LNCAP (cell line): ENCODE measurements at regions not wholly inside any gene's neighbourhood (a gene's known extent, or its start where the extent isn't known, plus 50 kb on each side); places are given as distances from the start of the nearest gene placed in this dataset.

ENCODE experiments used
- CTCF ChIP-seq: fragments of 450-650 bp; IDR thresholded peaks from 2 replicates; pipeline ENCODE4 v1.5.1; 2017; ENCODE audit warnings: mild to moderate bottlenecking

GRCh38 chr10:121113911-121114310 lies 262.7 kb downstream of the WDR11 start:
- TF ChIP-seq CTCF = no peak

GRCh38 chr10:121115154-121115553 lies 264.0 kb downstream of the WDR11 start:
- TF ChIP-seq CTCF = no peak

GRCh38 chr10:121121462-121121861 lies 270.3 kb downstream of the WDR11 start:
- no peak for TF ChIP-seq CTCF

- no peak for TF ChIP-seq CTCF
Observed at GRCh38 chr10:121127151-121127906, 276.2 kb downstream of the WDR11 start.

GRCh38 chr10:121128164-121128563 lies 277.0 kb downstream of the WDR11 start:
- TF ChIP-seq CTCF = no peak

GRCh38 chr10:121129266-121129665 lies 278.1 kb downstream of the WDR11 start:
- TF ChIP-seq CTCF = no peak

- no peak for TF ChIP-seq CTCF
Observed at GRCh38 chr10:121130382-121130781, 279.2 kb downstream of the WDR11 start.

GRCh38 chr10:121131014-121131413 lies 279.9 kb downstream of the WDR11 start:
- TF ChIP-seq CTCF = no peak
